ENCODE measurements at regions not wholly inside any gene's neighbourhood (a gene's known extent, or its start where the extent isn't known, plus 50 kb on each side); places are given as distances from the start of the nearest gene placed in this dataset.
"Not testable (repeated sequence)": the region's sequence is repeated elsewhere in the genome, so short reads cannot be mapped to it uniquely, and the experiment has no call there.

DNA sequence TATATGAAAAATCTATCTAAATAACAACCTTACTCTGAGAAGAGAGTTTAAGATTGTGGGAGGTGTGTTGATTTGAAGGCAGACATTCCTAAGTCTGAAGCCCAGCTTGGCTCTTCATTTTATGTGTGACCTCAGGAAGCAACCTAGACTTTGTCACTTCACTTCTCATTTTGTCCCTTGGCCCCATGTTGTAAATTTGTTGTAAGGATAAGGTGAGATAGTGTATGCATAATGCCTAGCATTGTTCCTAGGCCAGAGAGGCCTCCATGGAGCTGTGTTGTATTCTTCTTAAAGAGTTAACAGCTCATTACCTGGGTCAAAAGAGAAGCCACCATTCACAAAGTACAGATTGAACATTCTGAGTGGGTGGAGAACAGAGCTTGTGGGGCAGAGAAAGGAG is 1084.4 kb upstream of the SLIT2 start:
- DNase-seq (ENCODE audit: low spot score): no peak
- CTCF ChIA-PET: no interaction called here
- TF ChIP-seq, protein P1, sequence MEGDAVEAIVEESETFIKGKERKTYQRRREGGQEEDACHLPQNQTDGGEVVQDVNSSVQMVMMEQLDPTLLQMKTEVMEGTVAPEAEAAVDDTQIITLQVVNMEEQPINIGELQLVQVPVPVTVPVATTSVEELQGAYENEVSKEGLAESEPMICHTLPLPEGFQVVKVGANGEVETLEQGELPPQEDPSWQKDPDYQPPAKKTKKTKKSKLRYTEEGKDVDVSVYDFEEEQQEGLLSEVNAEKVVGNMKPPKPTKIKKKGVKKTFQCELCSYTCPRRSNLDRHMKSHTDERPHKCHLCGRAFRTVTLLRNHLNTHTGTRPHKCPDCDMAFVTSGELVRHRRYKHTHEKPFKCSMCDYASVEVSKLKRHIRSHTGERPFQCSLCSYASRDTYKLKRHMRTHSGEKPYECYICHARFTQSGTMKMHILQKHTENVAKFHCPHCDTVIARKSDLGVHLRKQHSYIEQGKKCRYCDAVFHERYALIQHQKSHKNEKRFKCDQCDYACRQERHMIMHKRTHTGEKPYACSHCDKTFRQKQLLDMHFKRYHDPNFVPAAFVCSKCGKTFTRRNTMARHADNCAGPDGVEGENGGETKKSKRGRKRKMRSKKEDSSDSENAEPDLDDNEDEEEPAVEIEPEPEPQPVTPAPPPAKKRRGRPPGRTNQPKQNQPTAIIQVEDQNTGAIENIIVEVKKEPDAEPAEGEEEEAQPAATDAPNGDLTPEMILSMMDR (conservative IDR thresholded peaks at IDR 0.05; ENCODE audit: low read depth): no peak
- POLR2A ChIA-PET (ENCODE audit: low non-redundant PET): no interaction called here
- no peak overlapping the region for H3K27ac ChIP-seq

DNA sequence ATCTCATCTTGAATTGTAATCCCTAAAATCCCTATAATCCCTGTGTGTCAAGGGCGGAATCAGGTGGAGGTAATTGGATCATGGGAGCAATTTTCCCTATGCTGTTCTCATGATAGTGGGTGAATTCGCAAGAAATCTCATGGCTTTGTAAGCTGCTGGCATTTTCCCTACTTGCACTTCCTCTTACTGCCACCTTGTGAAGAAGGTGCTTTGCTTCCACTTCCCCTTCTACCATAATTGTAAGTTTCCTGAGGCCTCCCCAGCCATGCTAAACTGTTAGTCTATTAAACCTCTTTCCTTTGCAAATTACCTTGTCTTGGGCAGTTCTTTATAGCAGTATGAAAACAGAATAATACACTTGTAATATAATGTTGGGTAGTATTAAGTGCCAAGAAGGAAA is 1087.4 kb upstream of the SLIT2 start:
- H3K27ac ChIP-seq: no peak overlapping the region
- TF ChIP-seq, protein P1 (conservative IDR thresholded peaks at IDR 0.05; ENCODE audit: low read depth): no peak
- ChIA-PET CTCF (no interaction called here), POLR2A (ENCODE audit: low non-redundant PET) (no interaction called here)
- DNase-seq (ENCODE audit: low spot score): no peak

- CTCF ChIA-PET: no interaction called here
- TF ChIP-seq, protein P1 (conservative IDR thresholded peaks at IDR 0.05; ENCODE audit: low read depth): no peak
Measured at GRCh38 chr4:19159874-19160273, 1091.8 kb upstream of the SLIT2 start.

GRCh38 chr4:19158107-19158809 is 1093.4 kb upstream of the SLIT2 start:
- no peak overlapping the region for H3K27ac ChIP-seq
- no peak for DNase-seq (ENCODE audit: low spot score)
- ChIA-PET POLR2A (ENCODE audit: low non-redundant PET) (no interaction called here), CTCF (no interaction called here)
- TF ChIP-seq, protein P1 (conservative IDR thresholded peaks at IDR 0.05; ENCODE audit: low read depth): no peak

More at GRCh38 chr4:19159874-19160273, 1091.8 kb upstream of the SLIT2 start:
- POLR2A ChIA-PET (ENCODE audit: low non-redundant PET): no interaction called here
- H3K27ac ChIP-seq: no peak overlapping the region
- no peak for DNase-seq (ENCODE audit: low spot score)

DNA sequence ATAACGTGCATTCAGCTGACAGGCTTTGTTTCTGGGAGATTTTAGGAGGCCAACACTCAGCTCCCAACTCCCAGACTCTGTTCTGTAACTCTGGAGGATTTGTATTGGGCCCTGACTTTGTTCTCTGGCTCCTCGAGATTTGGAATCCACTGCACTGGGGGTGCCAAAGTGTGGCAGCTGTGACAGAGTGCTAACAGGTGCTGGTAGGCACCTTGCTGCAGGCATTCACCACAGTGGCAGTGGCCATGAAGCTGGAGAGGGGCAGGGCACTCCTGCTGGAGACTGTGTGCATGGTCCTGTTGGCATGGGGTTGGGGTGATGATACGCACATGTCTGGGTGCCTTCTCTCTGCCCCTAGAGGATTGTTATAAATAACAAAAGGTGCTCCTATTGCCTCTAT is 1094.9 kb upstream of the SLIT2 start:
- ChIA-PET CTCF (interaction anchor here (0.8 kb wide), 1 partner anchor 24 kb away, joined by 3 read pairs; no protein-coding TSS in a partner anchor), POLR2A (ENCODE audit: low non-redundant PET) (no interaction called here)
- TF ChIP-seq, protein P1 (conservative IDR thresholded peaks at IDR 0.05; ENCODE audit: low read depth): no peak
- H3K27ac ChIP-seq: no peak overlapping the region
- DNase-seq (ENCODE audit: low spot score): no peak

DNA sequence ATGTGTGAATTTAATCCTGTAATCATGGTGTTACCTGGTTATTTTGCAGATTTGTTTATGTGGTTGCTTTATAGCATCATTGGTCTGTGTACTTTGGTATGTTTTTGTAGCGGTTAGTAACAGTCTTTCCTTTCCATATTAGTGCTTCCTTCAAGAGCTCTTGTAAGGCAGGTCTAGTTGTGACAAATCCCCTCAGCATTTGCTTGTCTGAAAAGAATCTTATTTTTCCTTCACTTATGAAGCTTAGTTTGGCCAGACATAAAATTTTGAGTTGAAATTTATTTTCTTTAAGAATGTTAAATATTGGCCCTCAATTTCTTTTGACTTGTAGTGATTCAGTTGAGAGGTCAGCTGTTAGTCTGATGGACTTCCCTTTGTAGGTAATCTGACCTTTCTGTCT is 1096.1 kb upstream of the SLIT2 start:
- no peak for DNase-seq (ENCODE audit: low spot score)
- H3K27ac ChIP-seq: no peak overlapping the region
- TF ChIP-seq, protein P1 (conservative IDR thresholded peaks at IDR 0.05; ENCODE audit: low read depth): no peak
- POLR2A ChIA-PET (ENCODE audit: low non-redundant PET): no interaction called here
- CTCF ChIA-PET: no interaction called here

GRCh38 chr4:19154267-19154666 is 1097.4 kb upstream of the SLIT2 start:
- H3K27ac ChIP-seq; POLR2A ChIA-PET (ENCODE audit: low non-redundant PET); DNase-seq (ENCODE audit: low spot score); CTCF ChIA-PET: not testable (repeated sequence)
